HG02885 (cell line): ENCODE measurements at regions not wholly inside any gene's neighbourhood (a gene's known extent, or its start where the extent isn't known, plus 50 kb on each side); places are given as distances from the start of the nearest gene placed in this dataset.
A peak's percentile ranks its signal among the peaks of the same experiment; 100 is the strongest.
"Not testable (repeated sequence)": the region's sequence is repeated elsewhere in the genome, so short reads cannot be mapped to it uniquely, and the experiment has no call there.

Source experiments
- ATAC-seq: cut with Tn5 transposase; IDR thresholded peaks from one replicate; pipeline ENCODE4 v1.9.1; 2021; ENCODE audit warnings: mild to moderate bottlenecking; ENCODE audit not compliant: unreplicated experiment, poor library complexity

DNA sequence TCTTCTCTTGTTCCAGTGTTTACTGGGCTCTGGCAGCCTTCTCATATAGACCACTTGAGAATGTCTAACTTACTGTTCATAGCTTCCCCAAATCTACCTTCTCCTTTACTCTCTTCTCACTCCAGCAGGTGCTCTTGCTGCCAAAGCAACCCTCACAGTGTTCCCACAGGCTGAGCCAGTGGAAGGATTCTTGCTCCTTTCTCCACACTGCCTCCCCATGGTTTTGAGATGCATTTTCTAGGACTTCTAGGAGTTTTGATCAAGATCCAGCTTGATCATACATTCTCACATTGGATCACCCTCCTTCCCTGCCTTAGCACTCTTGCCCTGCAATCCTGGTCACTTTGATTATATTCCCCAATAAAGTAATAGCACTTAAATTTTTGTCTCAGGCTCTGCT, 230.8 kb downstream of the TMEM47 start:
- ATAC-seq = no peak

DNA sequence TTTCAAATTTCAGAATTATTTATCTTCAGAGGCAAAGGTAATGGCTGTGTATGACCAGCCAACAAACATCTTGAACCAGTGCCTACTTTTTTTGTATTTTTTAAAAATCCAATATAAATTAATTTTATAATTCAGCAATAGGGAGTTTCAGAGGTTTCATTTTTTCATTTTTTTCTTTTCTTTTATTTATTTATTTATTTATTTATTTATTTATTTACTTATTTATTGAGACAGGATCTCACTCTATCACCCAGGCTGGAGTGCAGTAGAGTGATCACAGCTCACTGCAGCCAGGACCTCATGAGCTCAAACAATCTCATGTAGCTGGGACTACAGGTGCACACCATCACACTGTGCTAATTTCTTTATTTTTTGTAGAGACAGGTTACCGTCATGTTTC, 250.5 kb downstream of the TMEM47 start:
- ATAC-seq = no peak

DNA sequence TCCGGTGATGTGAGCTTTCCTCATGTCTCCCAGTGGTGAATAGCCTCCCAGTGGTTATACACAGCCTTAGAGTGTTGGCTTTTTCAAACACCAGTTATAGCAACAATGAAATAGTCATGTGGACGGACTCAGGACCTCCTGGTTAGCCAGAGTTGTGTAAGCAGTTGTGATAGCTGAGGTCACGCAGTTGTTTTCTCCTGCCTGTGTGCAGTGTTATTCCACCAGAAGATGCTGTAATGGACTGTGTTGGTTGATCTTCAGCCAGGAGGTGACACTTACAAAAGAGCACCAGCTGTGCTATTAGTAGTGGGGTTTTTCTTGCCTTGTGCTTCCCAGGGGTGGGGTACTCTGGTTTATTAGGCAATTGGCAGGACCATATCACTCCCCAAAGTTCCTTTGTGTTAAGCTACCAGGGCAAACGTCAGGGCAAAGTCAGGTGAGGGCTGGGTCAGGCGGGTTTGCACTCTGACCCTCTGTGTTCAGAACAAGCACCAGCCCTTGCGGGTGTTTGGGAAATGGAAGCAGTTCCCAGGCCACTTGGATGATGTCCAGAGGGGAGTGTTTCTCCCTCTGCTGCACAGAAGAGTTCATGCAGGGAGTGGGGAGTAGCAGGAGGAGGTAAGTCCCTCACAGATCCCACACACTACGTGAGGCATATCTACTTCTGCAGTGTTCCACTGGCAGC, 252.6 kb downstream of the TMEM47 start:
- no peak for ATAC-seq

DNA sequence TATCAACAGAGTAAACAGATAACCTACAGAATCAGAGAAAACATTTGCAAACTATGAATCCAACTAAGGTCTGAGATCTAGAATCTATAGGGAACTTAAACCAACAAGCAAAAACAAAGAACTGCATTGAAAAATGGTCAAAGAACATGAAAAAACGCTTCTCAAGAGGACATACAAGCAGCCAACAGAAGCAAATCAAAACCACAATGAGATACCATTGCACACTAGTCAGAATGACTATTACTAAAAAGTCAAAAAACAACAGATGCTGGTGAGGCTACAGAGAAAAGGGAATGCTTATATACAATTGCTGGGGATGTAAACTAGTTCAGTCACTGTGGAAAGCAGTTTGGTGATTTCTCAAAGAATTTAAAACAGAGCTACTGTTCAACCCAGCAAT, 255.7 kb downstream of the TMEM47 start:
- ATAC-seq = no peak

DNA sequence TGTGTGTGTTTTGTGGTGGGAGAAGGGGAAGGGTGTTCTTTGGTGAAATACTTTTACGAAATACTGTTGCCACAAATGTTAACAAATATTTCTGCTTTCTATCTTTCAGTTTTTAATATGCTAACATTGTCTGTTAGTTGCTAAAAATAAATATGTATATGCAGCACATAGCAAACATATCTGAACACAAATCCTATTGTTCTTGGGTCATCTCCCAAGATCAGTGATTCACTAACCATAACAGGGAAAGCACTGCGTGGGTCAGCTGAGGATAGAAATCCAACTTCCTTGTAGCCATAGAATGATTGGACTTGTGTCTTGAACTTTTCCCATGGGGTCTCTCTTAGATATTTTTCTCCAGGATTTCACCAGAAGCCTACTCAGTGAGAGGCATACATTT, 250.3 kb upstream of the FAM47A start:
- ATAC-seq = no peak

DNA sequence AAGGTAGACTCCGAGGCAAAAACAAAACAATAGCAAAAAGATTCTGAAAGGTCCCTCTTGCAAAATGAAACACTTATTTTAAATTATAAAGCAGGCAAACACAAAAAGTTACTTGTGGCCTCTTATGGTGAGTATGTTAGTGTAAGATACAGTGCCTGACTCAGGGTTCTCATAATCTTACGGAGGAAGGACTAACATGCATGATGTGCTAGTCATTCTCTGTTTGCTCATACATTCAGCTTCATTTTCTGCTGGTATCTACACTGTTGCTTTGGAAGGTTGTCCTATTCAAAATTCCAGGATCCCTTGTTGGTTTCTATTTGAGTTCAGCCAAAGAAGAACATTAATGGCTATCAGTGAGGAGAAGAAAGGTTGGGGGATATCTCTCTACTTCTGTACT, 249.1 kb upstream of the FAM47A start:
- ATAC-seq = no peak

DNA sequence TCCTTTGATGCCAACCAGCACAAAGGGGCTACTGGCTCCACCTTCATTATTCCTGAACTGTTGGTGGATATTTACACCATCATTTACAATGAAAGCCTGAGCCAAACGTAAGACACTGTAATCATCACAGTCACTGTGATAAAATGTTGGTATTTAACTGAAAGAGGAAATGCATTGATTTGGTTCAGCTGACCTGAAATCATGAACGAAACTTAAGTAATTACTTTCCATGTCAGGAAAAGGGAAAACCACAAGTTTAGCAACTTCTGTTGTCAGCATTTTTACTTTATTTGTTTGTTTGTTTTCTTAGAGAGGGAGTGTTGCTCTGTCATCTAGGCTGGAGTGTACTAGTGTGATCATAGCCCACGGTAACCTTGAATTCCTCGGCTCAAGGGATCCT, 247.8 kb upstream of the FAM47A start:
- no peak for ATAC-seq

DNA sequence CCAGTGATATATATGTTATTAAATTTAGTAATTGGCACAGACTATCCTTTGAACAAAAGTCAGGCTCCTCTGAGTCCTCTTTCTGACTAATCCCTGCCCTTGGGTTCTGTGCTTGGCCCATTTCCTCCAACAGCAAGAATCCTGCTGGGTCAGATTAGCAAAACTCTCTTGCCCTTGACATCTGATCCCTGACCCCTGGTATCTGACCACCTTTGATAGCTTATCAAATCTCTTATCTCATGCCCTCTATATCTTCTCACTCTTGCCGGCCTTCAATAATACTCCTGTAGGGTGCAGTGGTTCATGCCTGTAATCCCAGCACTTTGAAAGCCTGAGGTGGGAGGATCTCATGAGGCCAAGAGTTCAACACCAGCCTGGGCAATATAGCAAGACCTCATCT, 245.5 kb upstream of the FAM47A start:
- no peak for ATAC-seq

DNA sequence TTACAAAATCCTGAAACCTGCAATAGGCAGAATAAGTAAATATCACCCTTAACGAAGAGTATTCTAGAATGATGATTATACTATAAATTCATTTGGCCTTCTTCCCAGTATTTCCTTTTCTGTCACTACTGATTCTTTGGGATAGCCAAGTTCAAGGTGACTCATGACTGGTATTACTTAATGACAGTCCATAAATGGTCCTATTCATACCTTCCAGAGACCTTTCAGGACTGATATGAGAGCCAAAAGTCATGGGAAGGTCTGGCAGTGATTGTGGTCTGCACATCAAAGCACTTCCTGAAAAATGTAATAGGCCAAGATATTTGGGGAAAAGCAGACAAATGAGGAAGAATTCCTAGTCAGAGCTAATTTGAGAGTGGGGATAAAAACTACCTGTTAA, 239.6 kb upstream of the FAM47A start:
- ATAC-seq = no peak

DNA sequence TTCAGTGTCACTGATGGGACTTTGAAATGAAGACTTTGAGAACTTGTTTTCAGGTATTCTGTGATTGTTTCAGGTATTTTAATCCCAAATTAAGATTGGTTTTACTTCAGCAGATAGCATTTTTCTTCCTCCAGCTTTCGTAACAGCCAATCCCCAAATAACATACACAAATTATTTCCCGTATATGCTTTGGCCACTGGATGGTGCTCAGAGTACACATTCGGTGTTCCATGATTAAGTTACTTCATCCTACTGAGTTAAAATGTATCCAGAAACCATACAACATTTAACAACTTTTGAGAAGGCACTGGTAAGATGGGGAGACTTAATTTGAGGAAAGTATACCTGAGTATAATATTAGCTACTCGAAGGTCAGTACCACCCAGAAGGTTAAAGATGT, 233.4 kb upstream of the FAM47A start:
- no peak for ATAC-seq

DNA sequence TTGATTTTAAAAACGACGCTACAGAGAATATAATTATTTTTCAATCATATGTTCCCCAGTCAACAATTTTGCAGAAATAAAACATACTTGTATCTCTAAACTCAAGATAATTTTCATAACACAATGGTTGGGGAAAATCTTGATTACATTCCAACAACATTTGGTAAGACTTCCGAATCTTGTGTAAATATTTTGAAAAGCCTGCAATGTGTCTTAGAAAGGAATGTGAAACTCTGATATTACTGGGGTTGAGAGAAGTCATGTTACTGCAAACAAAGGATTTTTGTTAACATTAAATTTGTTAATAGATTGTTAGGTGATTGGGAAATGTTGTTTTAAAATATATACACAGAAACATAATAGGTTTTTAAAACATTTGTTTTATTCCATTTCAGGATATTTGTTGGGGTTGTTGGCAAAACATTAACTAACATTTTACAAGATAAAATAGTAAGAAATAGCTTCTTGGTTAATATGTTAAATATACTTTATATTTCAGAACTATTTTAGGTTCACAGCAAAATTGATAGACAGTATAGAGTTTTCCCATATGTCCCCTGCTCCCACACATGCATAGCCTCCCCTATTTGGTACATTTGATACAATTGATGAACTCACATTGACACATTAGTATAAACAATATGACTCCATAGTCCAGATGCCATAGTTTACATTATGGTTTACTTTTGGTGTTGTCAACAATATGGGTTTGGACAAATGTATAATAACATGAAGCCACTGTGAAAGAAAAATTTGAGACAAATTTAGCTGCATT, 218.6 kb upstream of the FAM47A start:
- ATAC-seq = no peak

DNA sequence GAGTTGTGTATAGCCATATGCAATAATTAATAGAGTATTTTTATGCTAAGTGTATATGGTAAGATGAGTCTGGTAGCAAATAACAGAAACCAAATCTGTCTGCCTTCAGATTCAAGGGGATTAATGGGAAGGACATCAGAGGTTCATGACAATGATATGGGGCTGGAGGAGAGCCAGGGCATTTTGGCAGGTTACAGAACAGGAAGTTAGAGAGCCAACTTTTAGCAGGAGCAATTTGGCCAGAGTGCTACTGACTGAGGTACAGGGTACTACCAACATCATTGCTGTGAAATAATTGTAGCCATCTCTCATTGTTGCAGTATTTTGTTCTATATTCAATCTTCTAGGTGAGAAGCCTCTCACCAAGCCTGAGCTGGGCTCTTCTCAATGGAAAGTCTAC, 210.9 kb upstream of the FAM47A start:
- no peak for ATAC-seq

DNA sequence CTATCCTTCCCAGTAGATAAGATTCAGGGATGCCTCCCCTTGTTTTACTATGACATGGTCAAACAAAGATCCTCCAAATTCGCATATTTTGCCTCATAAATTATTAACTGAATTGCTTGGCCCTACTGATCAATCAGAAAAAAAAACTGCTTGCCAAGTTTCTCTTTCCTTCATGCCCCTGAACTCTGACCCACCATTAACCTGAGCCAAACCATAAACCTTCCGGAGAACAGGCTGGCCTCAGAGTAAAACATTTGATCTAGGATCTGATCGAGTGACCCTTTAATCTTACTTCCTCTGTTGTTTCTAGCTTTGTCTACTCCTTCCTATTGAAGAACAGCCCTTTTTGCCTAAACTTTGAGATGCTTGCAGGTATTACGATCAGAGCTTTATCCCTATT, 209.7 kb upstream of the FAM47A start:
- ATAC-seq = no peak

DNA sequence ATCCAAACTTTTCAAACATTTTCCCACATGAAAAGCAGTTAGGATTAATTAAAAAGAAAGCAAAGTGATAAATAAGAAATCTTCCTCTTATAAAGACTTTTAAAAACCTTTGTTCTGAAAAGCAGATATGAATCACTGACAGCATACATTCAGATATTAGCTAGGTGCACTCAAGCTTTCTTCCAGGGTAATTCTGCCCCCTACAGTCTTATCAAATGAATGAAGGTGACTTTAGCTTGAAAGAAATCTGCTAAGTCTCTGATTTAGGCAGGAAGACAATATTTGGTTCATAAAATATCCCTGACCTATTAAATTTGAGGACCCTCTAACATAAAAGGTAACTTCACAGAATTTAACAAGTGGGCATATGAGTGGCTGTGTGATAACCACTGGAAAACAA, 209.1 kb upstream of the FAM47A start:
- no peak for ATAC-seq

DNA sequence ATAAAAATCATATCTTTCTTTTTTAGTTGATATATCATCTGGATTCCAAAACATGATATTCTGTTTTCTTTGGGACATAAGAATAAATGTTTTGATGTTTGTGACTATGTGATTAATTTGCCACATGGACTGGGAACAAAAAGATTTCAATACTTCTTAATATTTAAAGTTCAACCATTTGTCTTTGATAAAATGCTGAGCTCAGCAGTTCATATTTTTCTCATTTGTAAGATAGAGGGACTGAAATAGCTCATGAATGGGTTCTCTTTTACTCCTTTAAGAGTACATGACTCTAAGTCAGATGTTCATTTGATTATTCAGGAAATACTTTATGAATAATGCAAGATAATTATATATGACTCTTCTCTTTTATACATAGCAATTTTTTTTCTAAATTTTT, 205.9 kb upstream of the FAM47A start:
- no peak for ATAC-seq

DNA sequence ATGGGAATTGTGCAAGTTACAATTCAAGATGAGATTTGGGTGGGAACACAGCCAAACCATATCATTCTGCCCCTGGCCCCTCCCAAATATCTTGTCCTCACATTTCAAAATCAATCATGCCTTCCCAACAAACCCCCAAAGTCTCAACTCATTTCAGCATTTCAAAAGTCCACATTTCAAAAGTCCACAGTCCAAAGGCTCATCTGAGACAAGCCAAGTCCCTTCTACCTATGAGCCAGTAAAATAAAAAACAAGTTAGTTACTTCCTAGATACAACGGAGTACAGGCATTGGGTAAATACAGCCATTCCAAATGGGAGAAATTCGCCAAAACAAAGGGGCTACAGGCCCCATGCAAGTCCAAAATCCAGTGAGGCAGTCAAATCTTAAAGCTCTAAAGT, 203.3 kb upstream of the FAM47A start:
- not testable (repeated sequence) for ATAC-seq

DNA sequence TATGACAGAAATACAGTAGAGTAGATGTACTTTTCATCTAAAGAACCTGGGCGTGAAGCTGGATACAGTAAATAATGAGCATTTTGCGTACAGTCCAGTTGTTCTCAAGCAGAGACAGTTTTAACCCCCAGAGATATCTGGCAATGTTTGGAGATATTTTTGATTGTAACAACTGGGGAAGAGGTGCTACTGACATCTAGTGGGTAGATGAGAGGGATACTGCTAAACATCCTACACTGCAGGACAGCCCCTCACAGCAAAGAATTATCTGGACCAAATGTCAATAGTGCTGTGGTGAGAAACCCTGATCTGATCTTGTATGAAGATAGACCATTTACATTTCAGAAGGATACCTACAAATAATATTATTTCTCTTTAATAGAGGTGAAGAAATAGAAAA, 200.2 kb upstream of the FAM47A start:
- no peak for ATAC-seq

DNA sequence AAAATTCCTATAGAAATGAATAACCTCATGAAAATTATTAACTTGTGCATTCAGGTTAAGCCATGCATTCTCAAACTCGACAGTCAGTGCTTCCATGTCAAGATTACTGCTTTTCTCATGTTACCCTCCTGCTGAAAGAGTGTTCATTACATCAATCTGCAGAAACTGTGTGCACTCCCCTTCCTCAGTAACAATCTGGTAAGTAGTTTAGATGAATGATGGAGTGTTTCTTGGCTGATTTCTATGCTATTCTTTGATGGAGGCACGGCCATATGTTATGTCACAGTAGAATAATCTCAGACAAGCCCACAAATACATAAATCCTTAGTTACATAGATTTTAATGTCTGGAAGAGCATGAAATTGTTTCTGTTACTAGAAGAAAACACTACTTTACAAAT, 193.3 kb upstream of the FAM47A start:
- no peak for ATAC-seq

DNA sequence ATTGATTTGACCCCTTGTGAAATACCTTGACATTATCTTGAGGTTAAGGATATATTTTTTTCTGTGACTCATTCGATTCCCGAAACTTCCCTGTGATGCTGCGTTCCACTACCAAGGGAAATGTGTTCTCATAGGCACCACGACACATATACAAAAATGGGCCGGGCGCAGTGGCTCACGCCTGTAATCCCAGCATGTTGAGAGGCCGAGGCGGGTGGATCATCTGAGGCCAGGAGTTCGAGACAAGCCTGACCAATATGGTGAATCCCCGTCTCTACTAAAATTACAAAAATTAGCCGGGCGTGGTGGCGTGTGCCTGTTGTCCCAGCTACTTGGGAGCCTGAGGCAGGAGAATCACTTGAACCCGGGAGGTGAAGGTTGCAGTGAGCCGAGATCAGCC, 188.3 kb upstream of the FAM47A start:
- ATAC-seq = not testable (repeated sequence)

DNA sequence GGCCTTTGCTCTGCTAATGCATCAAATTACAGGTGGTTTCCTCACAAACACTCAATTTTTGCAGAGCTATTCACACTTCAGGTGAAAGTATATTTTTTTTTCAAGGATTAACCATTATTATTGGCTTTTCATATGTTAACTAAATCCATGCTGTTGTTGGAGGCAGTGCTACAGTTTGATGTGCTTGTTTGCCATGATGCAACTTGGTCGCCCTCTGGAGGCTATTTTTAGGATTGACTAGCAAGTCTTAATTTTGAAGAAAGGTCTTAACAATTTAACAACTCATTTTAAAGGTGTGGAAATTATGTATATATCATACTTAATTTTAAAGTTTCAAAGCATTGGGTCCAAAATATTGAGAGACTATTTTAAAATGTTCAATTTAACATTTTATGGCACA, 168.8 kb upstream of the FAM47A start:
- ATAC-seq = peak; percentile 71

DNA sequence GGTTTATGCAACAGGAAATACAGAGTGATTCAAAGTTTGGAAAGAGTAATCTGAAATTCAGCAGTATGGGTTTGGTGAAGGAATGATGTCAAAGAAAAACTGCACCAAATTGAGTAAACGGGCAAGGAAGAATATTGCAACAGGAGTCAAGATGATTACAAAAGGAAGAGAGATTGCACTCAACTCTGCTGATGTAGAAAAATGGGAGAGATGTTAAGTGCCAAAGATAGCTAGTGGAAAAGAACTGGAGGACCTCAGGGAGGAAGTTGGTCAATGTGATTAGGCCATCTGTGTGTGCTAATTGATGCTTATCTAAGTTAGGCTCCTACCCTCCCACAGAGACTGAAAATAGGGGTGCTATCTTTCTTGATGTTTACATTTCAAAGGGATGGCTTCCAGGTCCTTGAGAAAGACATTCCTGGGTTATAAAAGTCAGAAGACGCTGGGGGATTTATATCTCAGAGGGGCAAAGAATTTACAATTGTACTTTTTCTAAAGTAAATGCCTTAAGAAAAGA, 167.4 kb upstream of the FAM47A start:
- no peak for ATAC-seq

DNA sequence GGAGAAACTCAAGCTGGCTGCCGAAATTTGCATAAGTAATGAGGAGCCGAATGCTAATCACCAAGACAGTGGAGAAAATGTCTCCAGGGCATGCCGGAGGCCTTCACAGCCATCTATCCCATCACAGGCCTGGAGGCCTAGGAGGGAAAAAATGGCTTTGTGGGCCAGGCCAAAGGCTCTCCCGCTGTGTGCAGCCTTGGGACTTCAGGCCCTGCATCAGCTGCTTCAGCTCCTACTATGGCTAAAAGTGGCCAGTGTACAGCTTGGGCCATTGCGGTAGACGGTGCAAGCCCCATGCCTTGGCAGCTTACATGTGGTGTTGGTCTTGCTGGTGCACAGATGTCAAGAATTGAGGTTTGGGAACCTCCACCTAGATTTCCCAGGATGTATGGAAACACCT, 162.6 kb upstream of the FAM47A start:
- ATAC-seq = no peak
